ENCODE measurements at regions not wholly inside any gene's neighbourhood (a gene's known extent, or its start where the extent isn't known, plus 50 kb on each side); places are given as distances from the start of the nearest gene placed in this dataset.
A peak's percentile ranks its signal among the peaks of the same experiment; 100 is the strongest.

GRCh38 chr6:10112871-10113549, 301.9 kb downstream of the TFAP2A start:
- Histone ChIP-seq H3K9me3 (ENCODE audit: low read depth) (no peaks in the 10 kb centered on the region), H3K4me1 (ENCODE audit: low read depth) (no peaks in the 10 kb centered on the region), H3K4me3 (no peak overlapping the region), H3K27ac (no peak overlapping the region), H3K27me3 (no peaks in the 10 kb centered on the region), H3K36me3 (no peaks in the 10 kb centered on the region)
- no peak for TF ChIP-seq CTCF (IDR thresholded peaks at IDR 0.05; ENCODE audit: low read depth, low read length)
- peak in 1 of 2 donors; percentile 44 for DNase-seq (ENCODE audit: low read depth in 1 of 2, low spot score in 1 of 2)

DNA sequence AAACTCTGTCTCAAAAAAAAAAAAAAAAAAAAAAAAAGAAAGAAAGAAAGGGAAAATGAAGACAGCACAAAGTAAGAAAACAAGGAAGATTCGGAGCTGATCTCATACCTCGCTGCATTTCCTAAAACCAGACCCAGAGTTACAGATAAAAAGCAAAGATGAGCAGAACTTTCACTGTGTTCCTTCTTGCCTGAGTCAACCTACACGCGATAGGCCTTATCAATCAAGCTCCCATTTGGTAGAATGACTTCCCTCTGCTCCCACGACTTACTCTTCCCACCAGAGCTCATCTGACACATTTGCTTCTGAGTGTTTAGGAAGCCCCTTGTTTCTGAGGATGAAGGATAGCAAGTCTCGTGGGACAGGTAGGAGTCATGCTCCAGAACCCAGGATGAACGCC, 302.9 kb downstream of the TFAP2A start:
- TF ChIP-seq CTCF (IDR thresholded peaks at IDR 0.05; ENCODE audit: low read depth, low read length), result no peak
- Histone ChIP-seq H3K36me3 (no peaks in the 10 kb centered on the region), H3K4me3 (no peak overlapping the region), H3K27me3 (no peaks in the 10 kb centered on the region), H3K4me1 (ENCODE audit: low read depth) (no peaks in the 10 kb centered on the region), H3K9me3 (ENCODE audit: low read depth) (no peaks in the 10 kb centered on the region), H3K27ac (no peak overlapping the region)
- no peak for DNase-seq (ENCODE audit: low read depth in 1 of 2, low spot score in 1 of 2)

- H3K9me3 ChIP-seq (ENCODE audit: low read depth), result no peaks in the 10 kb centered on the region
- H3K27ac ChIP-seq, result no peak overlapping the region
- no peak for DNase-seq (ENCODE audit: low read depth in 1 of 2, low spot score in 1 of 2)
- no peaks in the 10 kb centered on the region for H3K4me1 ChIP-seq (ENCODE audit: low read depth)
- no peak for TF ChIP-seq CTCF (IDR thresholded peaks at IDR 0.05; ENCODE audit: low read depth, low read length)
- no peak overlapping the region for H3K4me3 ChIP-seq
- no peaks in the 10 kb centered on the region for H3K36me3 ChIP-seq
- no peaks in the 10 kb centered on the region for H3K27me3 ChIP-seq
These were observed 313.2 kb downstream of the TFAP2A start for GRCh38 chr6:10101551-10102252.

DNA sequence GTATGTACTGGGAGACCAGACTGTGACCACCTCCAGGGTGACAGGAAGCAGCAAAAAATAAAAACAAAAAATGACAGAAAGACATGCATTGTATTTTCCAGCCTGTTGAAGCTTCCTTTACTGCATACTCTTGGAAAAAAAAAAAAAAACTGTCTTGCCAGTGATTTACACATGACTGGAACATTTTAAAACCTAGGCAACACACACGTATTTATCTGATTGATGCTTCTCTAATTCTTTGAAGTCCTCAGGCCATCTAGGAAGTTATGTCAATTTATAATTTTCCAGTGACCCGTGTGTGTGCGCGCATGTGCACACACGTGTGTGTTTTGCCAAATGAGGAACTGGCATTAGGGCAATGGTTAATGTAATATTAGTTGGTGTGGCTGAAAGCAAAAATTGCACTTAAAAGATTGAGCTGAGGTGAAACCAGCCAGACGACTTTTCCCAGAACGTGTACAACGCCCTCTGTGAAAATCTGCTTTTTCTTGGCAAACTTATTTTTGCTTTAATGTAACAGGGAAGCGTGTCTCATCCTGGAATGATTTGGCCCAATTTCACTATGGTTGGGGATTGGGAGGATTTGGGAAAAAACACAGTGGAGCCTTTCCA, 315.2 kb downstream of the TFAP2A start:
- Histone ChIP-seq H3K4me3 (no peak overlapping the region), H3K9me3 (ENCODE audit: low read depth) (no peaks in the 10 kb centered on the region), H3K4me1 (ENCODE audit: low read depth) (no peaks in the 10 kb centered on the region), H3K36me3 (no peaks in the 10 kb centered on the region), H3K27ac (no peak overlapping the region), H3K27me3 (no peaks in the 10 kb centered on the region)
- TF ChIP-seq CTCF (IDR thresholded peaks at IDR 0.05; ENCODE audit: low read depth, low read length), result no peak
- no peak for DNase-seq (ENCODE audit: low read depth in 1 of 2, low spot score in 1 of 2)

- Histone ChIP-seq H3K27ac (peak overlapping the region; percentile 6), H3K4me3 (no peak overlapping the region), H3K4me1 (ENCODE audit: low read depth) (no peaks in the 10 kb centered on the region), H3K9me3 (ENCODE audit: low read depth) (no peaks in the 10 kb centered on the region), H3K27me3 (no peaks in the 10 kb centered on the region), H3K36me3 (no peaks in the 10 kb centered on the region)
- DNase-seq (ENCODE audit: low read depth in 1 of 2, low spot score in 1 of 2), result peak in 1 of 2 donors; percentile 48
- no peak for TF ChIP-seq CTCF (IDR thresholded peaks at IDR 0.05; ENCODE audit: low read depth, low read length)
These were observed 315.9 kb downstream of the TFAP2A start for GRCh38 chr6:10098756-10099528.
